ENCODE measurements at regions not wholly inside any gene's neighbourhood (a gene's known extent, or its start where the extent isn't known, plus 50 kb on each side); places are given as distances from the start of the nearest gene placed in this dataset.

DNA sequence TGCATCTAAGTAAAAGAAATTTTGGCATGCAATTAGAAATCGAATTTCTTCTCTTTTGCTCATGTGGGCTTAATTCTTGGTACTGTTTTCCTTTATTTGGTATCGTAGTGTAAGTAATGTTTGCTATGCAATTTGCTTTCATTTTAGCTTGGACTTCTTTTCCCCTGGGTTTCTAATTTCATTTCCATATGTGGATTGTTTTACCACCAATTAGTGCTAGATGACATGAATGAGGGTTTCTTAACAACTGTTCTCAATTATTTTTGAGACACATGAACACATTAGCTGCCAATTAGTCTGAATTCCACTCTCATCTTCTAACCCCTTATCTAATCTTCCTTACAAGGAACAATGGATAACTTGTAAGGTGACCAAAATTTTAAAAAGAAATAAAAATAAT is 1047.2 kb upstream of the PIK3C3 start:
- TF ChIP-seq CTCF (IDR thresholded peaks at IDR 0.05; ENCODE audit: insufficient read depth, low read length, poor library complexity, severe bottlenecking), result no peak
- no peaks in the 10 kb centered on the region for H3K27me3 ChIP-seq (ENCODE audit: control insufficient read depth, insufficient read depth, low read length)
- DNase-seq (ENCODE audit: low read depth), result no peak
- H3K36me3 ChIP-seq (ENCODE audit: control insufficient read depth, insufficient read depth, low read length), result no peaks in the 10 kb centered on the region
- no peak overlapping the region for H3K4me3 ChIP-seq (ENCODE audit: low read depth, low read length)

- Histone ChIP-seq H3K4me3 (ENCODE audit: low read depth, low read length) (no peak overlapping the region), H3K36me3 (ENCODE audit: control insufficient read depth, insufficient read depth, low read length) (no peaks in the 10 kb centered on the region), H3K27me3 (ENCODE audit: control insufficient read depth, insufficient read depth, low read length) (no peaks in the 10 kb centered on the region)
- TF ChIP-seq CTCF (IDR thresholded peaks at IDR 0.05; ENCODE audit: insufficient read depth, low read length, poor library complexity, severe bottlenecking), result no peak
- DNase-seq (ENCODE audit: low read depth), result no peak
Observed at GRCh38 chr18:40904295-40904694, 1050.7 kb upstream of the PIK3C3 start.

DNA sequence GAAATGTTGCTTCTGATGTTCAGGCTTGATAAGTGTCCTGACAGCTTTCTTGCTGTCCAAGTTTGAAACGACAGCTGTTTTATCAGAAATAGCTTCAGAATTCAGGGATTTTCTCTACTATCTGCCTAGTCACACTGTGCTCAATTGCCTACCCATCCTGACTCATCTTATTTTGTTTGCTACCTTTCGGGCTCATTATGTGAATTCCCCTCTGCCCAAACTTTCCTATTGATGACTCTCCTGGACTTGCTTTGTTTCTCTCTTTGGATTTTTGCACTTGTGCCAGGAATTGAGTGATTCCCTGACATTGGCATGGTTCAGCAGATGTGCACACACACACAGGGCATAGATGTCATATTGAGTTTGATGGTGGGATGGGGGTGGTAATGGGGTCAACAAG is 1052.6 kb upstream of the PIK3C3 start:
- no peak overlapping the region for H3K4me3 ChIP-seq (ENCODE audit: low read depth, low read length)
- no peak for DNase-seq (ENCODE audit: low read depth)
- no peak for TF ChIP-seq CTCF (IDR thresholded peaks at IDR 0.05; ENCODE audit: insufficient read depth, low read length, poor library complexity, severe bottlenecking)
- no peaks in the 10 kb centered on the region for H3K36me3 ChIP-seq (ENCODE audit: control insufficient read depth, insufficient read depth, low read length)
- no peaks in the 10 kb centered on the region for H3K27me3 ChIP-seq (ENCODE audit: control insufficient read depth, insufficient read depth, low read length)

GRCh38 chr18:40897884-40898283 is 1057.2 kb upstream of the PIK3C3 start:
- no peak for DNase-seq (ENCODE audit: low read depth)
- Histone ChIP-seq H3K4me3 (ENCODE audit: low read depth, low read length) (no peak overlapping the region), H3K27me3 (ENCODE audit: control insufficient read depth, insufficient read depth, low read length) (no peaks in the 10 kb centered on the region), H3K36me3 (ENCODE audit: control insufficient read depth, insufficient read depth, low read length) (no peaks in the 10 kb centered on the region)
- TF ChIP-seq CTCF (IDR thresholded peaks at IDR 0.05; ENCODE audit: insufficient read depth, low read length, poor library complexity, severe bottlenecking), result no peak

- H3K4me3 ChIP-seq (ENCODE audit: low read depth, low read length), result no peak overlapping the region
- H3K27me3 ChIP-seq (ENCODE audit: control insufficient read depth, insufficient read depth, low read length), result no peaks in the 10 kb centered on the region
- H3K36me3 ChIP-seq (ENCODE audit: control insufficient read depth, insufficient read depth, low read length), result no peaks in the 10 kb centered on the region
- no peak for TF ChIP-seq CTCF (IDR thresholded peaks at IDR 0.05; ENCODE audit: insufficient read depth, low read length, poor library complexity, severe bottlenecking)
- no peak for DNase-seq (ENCODE audit: low read depth)
Observed at GRCh38 chr18:40883271-40883670, 1071.8 kb upstream of the PIK3C3 start.

DNA sequence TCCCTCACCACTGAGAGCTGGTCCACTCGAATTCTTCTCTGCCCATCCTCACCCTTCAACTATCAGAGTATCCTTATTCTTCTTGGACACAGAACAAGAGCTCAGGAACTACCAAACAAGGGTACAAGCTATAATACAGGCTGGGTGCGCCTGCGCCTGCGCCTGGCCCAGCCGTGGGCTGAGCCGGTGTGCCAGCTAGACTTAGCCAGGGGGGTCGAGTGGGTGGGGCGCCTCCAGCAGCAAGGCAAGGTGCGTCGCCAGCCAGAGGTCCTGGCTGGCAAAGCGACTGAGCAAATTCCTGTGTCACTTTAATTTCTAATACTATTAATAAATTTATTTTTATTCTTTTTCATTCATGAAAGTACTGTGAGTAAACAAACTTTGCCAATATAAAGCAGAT is 1072.6 kb upstream of the PIK3C3 start:
- Histone ChIP-seq H3K36me3 (ENCODE audit: control insufficient read depth, insufficient read depth, low read length) (no peaks in the 10 kb centered on the region), H3K27me3 (ENCODE audit: control insufficient read depth, insufficient read depth, low read length) (no peaks in the 10 kb centered on the region), H3K4me3 (ENCODE audit: low read depth, low read length) (no peak overlapping the region)
- no peak for TF ChIP-seq CTCF (IDR thresholded peaks at IDR 0.05; ENCODE audit: insufficient read depth, low read length, poor library complexity, severe bottlenecking)
- no peak for DNase-seq (ENCODE audit: low read depth)

Data from kidney epithelial cell (primary cell).